ENCODE measurements at regions not wholly inside any gene's neighbourhood (a gene's known extent, or its start where the extent isn't known, plus 50 kb on each side); places are given as distances from the start of the nearest gene placed in this dataset.
"Not testable (repeated sequence)": the region's sequence is repeated elsewhere in the genome, so short reads cannot be mapped to it uniquely, and the experiment has no call there.

GRCh38 chr3:197404030-197404429 lies 105.6 kb upstream of the DLG1 start:
- Histone ChIP-seq H3K9me3 (ENCODE audit: control insufficient read depth, insufficient read depth, low read depth, low read length) (no peaks in the 10 kb centered on the region), H3K36me3 (ENCODE audit: control insufficient read depth, insufficient read depth, low read length) (no peaks in the 10 kb centered on the region), H3K4me3 (ENCODE audit: low read depth in 2 of 2, low read length in 2 of 2) (no peak overlapping the region), H3K27me3 (ENCODE audit: control insufficient read depth, insufficient read depth, low read length) (no peaks in the 10 kb centered on the region), H3K4me1 (ENCODE audit: control insufficient read depth, insufficient read depth, low read length) (no peaks in the 10 kb centered on the region), H3K27ac (ENCODE audit: low read length) (no peak overlapping the region)
- no peak for TF ChIP-seq TCF7L2 (IDR thresholded peaks at IDR 0.05; ENCODE audit: low read depth, low read length)
- TF ChIP-seq, protein P1, sequence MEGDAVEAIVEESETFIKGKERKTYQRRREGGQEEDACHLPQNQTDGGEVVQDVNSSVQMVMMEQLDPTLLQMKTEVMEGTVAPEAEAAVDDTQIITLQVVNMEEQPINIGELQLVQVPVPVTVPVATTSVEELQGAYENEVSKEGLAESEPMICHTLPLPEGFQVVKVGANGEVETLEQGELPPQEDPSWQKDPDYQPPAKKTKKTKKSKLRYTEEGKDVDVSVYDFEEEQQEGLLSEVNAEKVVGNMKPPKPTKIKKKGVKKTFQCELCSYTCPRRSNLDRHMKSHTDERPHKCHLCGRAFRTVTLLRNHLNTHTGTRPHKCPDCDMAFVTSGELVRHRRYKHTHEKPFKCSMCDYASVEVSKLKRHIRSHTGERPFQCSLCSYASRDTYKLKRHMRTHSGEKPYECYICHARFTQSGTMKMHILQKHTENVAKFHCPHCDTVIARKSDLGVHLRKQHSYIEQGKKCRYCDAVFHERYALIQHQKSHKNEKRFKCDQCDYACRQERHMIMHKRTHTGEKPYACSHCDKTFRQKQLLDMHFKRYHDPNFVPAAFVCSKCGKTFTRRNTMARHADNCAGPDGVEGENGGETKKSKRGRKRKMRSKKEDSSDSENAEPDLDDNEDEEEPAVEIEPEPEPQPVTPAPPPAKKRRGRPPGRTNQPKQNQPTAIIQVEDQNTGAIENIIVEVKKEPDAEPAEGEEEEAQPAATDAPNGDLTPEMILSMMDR (IDR thresholded peaks at IDR 0.05): no peak
- no peak for TF ChIP-seq SIN3A (IDR thresholded peaks at IDR 0.05; ENCODE audit: borderline replicate concordance, insufficient read depth, low read depth, low read length)
- no peak for TF ChIP-seq POLR2AphosphoS5 (IDR thresholded peaks at IDR 0.05; ENCODE audit: low read depth, low read length)
- TF ChIP-seq REST (IDR thresholded peaks at IDR 0.05; ENCODE audit: insufficient read depth in 1 of 2, low read depth in 2 of 2, low read length in 1 of 2): no peak
- in situ Hi-C loops (cut with HindIII; ENCODE audit: low pct_unique_long_range_greater_than_20kb, low sequenced_read_pairs): no loop called here
- intact Hi-C loops (cut with micrococcal nuclease; ENCODE audit: unreplicated experiment): no loop called here
- CTCF ChIA-PET: no interaction called here
- POLR2A ChIA-PET: no interaction called here
- ATAC-seq (no peak), DNase-seq (ENCODE audit: low read depth, low spot score) (no peak)
- no TSS peak for BruUV-seq (replicated peaks)

GRCh38 chr3:197402401-197402800 lies 104.0 kb upstream of the DLG1 start:
- H3K4me3 ChIP-seq (ENCODE audit: low read depth in 2 of 2, low read length in 2 of 2); BruUV-seq (replicated peaks); CTCF ChIA-PET; POLR2A ChIA-PET; H3K27me3 ChIP-seq (ENCODE audit: control insufficient read depth, insufficient read depth, low read length); in situ Hi-C loops (cut with HindIII; ENCODE audit: low pct_unique_long_range_greater_than_20kb, low sequenced_read_pairs); DNase-seq (ENCODE audit: low read depth, low spot score); intact Hi-C loops (cut with micrococcal nuclease; ENCODE audit: unreplicated experiment); H3K9me3 ChIP-seq (ENCODE audit: control insufficient read depth, insufficient read depth, low read depth, low read length); H3K4me1 ChIP-seq (ENCODE audit: control insufficient read depth, insufficient read depth, low read length); H3K36me3 ChIP-seq (ENCODE audit: control insufficient read depth, insufficient read depth, low read length); ATAC-seq; H3K27ac ChIP-seq (ENCODE audit: low read length): not testable (repeated sequence)

- in situ Hi-C loops (cut with HindIII; ENCODE audit: low pct_unique_long_range_greater_than_20kb, low sequenced_read_pairs) (no loop called here), intact Hi-C loops (cut with micrococcal nuclease; ENCODE audit: unreplicated experiment) (no loop called here)
- no peaks in the 10 kb centered on the region for H3K27me3 ChIP-seq (ENCODE audit: control insufficient read depth, insufficient read depth, low read length)
- BruUV-seq (replicated peaks): no TSS peak
- H3K27ac ChIP-seq (ENCODE audit: low read length): no peak overlapping the region
- ATAC-seq: no peak
- no peaks in the 10 kb centered on the region for H3K9me3 ChIP-seq (ENCODE audit: control insufficient read depth, insufficient read depth, low read depth, low read length)
- no peak for DNase-seq (ENCODE audit: low read depth, low spot score)
- no peaks in the 10 kb centered on the region for H3K4me1 ChIP-seq (ENCODE audit: control insufficient read depth, insufficient read depth, low read length)
- no peak overlapping the region for H3K4me3 ChIP-seq (ENCODE audit: low read depth in 2 of 2, low read length in 2 of 2)
- ChIA-PET POLR2A (no interaction called here), CTCF (no interaction called here)
- TF ChIP-seq TCF7L2 (IDR thresholded peaks at IDR 0.05; ENCODE audit: low read depth, low read length) (no peak), REST (IDR thresholded peaks at IDR 0.05; ENCODE audit: insufficient read depth in 1 of 2, low read depth in 2 of 2, low read length in 1 of 2) (no peak)
- TF ChIP-seq, protein P1 (IDR thresholded peaks at IDR 0.05): no peak
- no peaks in the 10 kb centered on the region for H3K36me3 ChIP-seq (ENCODE audit: control insufficient read depth, insufficient read depth, low read length)
Observed at GRCh38 chr3:197399486-197399885, 101.1 kb upstream of the DLG1 start.

All from Panc1 (cell line).